ENCODE measurements at regions not wholly inside any gene's neighbourhood (a gene's known extent, or its start where the extent isn't known, plus 50 kb on each side); places are given as distances from the start of the nearest gene placed in this dataset.

- H3K27ac Mint-ChIP-seq, result no peak overlapping the region
- H3K27ac ChIP-seq, result no peak overlapping the region
- H3K4me3 Mint-ChIP-seq, result no peak overlapping the region
- H3K4me1 Mint-ChIP-seq, result no peaks in the 10 kb centered on the region
- H3K36me3 Mint-ChIP-seq, result no peaks in the 10 kb centered on the region
- no peak overlapping the region for H3K4me2 ChIP-seq
- H3K4me3 ChIP-seq, result no peak overlapping the region
- no peaks in the 10 kb centered on the region for H4K20me1 ChIP-seq (ENCODE audit: low read depth)
- peaks cover 2% of the 10 kb centered on the region for H3K27me3 Mint-ChIP-seq (ENCODE audit: insufficient read depth, low read depth)
- no peaks in the 10 kb centered on the region for H3K36me3 ChIP-seq
- H2AFZ ChIP-seq (replicated peaks), result no peak overlapping the region
- no peaks in the 10 kb centered on the region for H3K79me2 ChIP-seq (ENCODE audit: low read depth)
- DNase-seq (ENCODE audit: low spot score), result no peak
- H3K4me1 ChIP-seq, result no peaks in the 10 kb centered on the region
- H3F3A ChIP-seq (ENCODE audit: low read depth), result no peaks in the 10 kb centered on the region
- no peak for TF ChIP-seq EZH2 (IDR thresholded peaks at IDR 0.05)
- no peak for TF ChIP-seq EZH2phosphoT487 (IDR thresholded peaks at IDR 0.05)
- TF ChIP-seq, protein P1, sequence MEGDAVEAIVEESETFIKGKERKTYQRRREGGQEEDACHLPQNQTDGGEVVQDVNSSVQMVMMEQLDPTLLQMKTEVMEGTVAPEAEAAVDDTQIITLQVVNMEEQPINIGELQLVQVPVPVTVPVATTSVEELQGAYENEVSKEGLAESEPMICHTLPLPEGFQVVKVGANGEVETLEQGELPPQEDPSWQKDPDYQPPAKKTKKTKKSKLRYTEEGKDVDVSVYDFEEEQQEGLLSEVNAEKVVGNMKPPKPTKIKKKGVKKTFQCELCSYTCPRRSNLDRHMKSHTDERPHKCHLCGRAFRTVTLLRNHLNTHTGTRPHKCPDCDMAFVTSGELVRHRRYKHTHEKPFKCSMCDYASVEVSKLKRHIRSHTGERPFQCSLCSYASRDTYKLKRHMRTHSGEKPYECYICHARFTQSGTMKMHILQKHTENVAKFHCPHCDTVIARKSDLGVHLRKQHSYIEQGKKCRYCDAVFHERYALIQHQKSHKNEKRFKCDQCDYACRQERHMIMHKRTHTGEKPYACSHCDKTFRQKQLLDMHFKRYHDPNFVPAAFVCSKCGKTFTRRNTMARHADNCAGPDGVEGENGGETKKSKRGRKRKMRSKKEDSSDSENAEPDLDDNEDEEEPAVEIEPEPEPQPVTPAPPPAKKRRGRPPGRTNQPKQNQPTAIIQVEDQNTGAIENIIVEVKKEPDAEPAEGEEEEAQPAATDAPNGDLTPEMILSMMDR (IDR thresholded peaks at IDR 0.05), result no peak
- H3K9me3 ChIP-seq (ENCODE audit: low read depth), result no peaks in the 10 kb centered on the region
- peaks cover 9% of the 10 kb centered on the region for H3K9me3 Mint-ChIP-seq
- H3K27me3 ChIP-seq, result no peaks in the 10 kb centered on the region
- no peak overlapping the region for H3K9ac ChIP-seq
Measured at GRCh38 chr18:40976050-40976449, 979.0 kb upstream of the PIK3C3 start.

DNA sequence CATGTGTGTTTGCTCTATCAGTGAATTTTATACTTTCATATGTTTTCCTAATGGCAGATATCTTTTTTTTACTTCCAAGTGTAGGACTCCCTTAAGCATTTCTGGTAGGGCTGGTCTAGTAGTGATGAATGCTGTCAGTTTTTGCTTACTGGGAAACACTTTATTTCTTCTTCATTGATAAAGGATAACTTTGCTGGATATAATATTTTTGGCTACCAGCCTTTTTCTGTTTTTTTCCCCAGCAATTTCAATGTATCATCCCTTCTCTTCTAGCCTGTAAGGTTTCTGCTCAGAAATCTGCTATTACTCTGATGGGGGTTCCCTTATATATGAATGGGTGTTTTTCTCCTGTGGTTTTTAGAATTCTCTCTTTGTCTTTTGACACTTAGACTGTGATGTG, 980.6 kb upstream of the PIK3C3 start:
- H4K20me1 ChIP-seq (ENCODE audit: low read depth), result no peaks in the 10 kb centered on the region
- Mint-ChIP-seq H3K9me3 (peaks cover 9% of the 10 kb centered on the region), H3K4me1 (no peaks in the 10 kb centered on the region), H3K4me3 (no peak overlapping the region), H3K36me3 (no peaks in the 10 kb centered on the region), H3K27me3 (ENCODE audit: insufficient read depth, low read depth) (peaks cover 2% of the 10 kb centered on the region), H3K27ac (no peak overlapping the region)
- DNase-seq (ENCODE audit: low spot score), result no peak
- no peak overlapping the region for H3K4me3 ChIP-seq
- TF ChIP-seq EZH2phosphoT487 (IDR thresholded peaks at IDR 0.05) (no peak), EZH2 (IDR thresholded peaks at IDR 0.05) (no peak)
- TF ChIP-seq, protein P1 (IDR thresholded peaks at IDR 0.05), result no peak
- H3K4me2 ChIP-seq, result no peak overlapping the region
- H3K9me3 ChIP-seq (ENCODE audit: low read depth), result no peaks in the 10 kb centered on the region
- no peaks in the 10 kb centered on the region for H3K27me3 ChIP-seq
- H2AFZ ChIP-seq (replicated peaks), result no peak overlapping the region
- no peaks in the 10 kb centered on the region for H3F3A ChIP-seq (ENCODE audit: low read depth)
- H3K9ac ChIP-seq, result no peak overlapping the region
- H3K79me2 ChIP-seq (ENCODE audit: low read depth), result no peaks in the 10 kb centered on the region
- no peak overlapping the region for H3K27ac ChIP-seq
- H3K4me1 ChIP-seq, result no peaks in the 10 kb centered on the region
- H3K36me3 ChIP-seq, result no peaks in the 10 kb centered on the region

DNA sequence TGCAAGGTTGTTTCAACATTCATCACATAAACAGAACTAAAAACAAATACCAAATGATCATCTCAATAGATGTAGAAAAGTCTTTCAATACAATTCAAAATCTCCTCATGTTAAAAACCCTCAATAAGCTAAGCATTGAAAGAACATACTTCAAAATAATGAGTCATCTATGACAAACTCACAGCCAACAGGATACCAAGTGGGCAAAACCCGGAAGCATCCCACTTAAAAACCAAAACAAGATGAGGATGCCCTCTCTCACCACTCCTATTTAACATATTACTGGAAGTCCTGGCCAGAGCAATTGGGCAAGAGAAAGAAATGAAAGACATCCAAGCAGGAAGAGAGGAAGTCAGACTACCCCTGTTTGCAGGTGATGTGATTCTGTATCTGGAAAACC, 992.2 kb upstream of the PIK3C3 start:
- Histone ChIP-seq H3K9ac (no peak overlapping the region), H3K4me2 (no peak overlapping the region), H3K4me1 (peaks cover under 1% of the 10 kb centered on the region), H2AFZ (replicated peaks) (peak overlapping the region; percentile 17), H3F3A (ENCODE audit: low read depth) (no peaks in the 10 kb centered on the region), H3K79me2 (ENCODE audit: low read depth) (no peaks in the 10 kb centered on the region), H3K4me3 (no peak overlapping the region), H3K9me3 (ENCODE audit: low read depth) (no peaks in the 10 kb centered on the region), H4K20me1 (ENCODE audit: low read depth) (no peaks in the 10 kb centered on the region), H3K27ac (no peak overlapping the region), H3K27me3 (no peaks in the 10 kb centered on the region), H3K36me3 (no peaks in the 10 kb centered on the region)
- no peaks in the 10 kb centered on the region for H3K27me3 Mint-ChIP-seq (ENCODE audit: insufficient read depth, low read depth)
- DNase-seq (ENCODE audit: low spot score), result no peak
- H3K27ac Mint-ChIP-seq, result no peak overlapping the region
- H3K4me1 Mint-ChIP-seq, result no peaks in the 10 kb centered on the region
- no peaks in the 10 kb centered on the region for H3K9me3 Mint-ChIP-seq
- no peaks in the 10 kb centered on the region for H3K36me3 Mint-ChIP-seq
- TF ChIP-seq EZH2 (IDR thresholded peaks at IDR 0.05) (no peak), EZH2phosphoT487 (IDR thresholded peaks at IDR 0.05) (no peak)
- TF ChIP-seq, protein P1 (IDR thresholded peaks at IDR 0.05), result no peak
- H3K4me3 Mint-ChIP-seq, result no peak overlapping the region
